Karpas-422 (cell line): ENCODE measurements at regions not wholly inside any gene's neighbourhood (a gene's known extent, or its start where the extent isn't known, plus 50 kb on each side); places are given as distances from the start of the nearest gene placed in this dataset.
"Not testable (repeated sequence)": the region's sequence is repeated elsewhere in the genome, so short reads cannot be mapped to it uniquely, and the experiment has no call there.

Experiments used
- DNase-seq: peaks from one replicate; pipeline ENCODE4 v3.0.0-alpha.2; 2015
- H2AFZ ChIP-seq: fragments of 200-600 bp; sonication (generic); 2 replicates; pipeline ENCODE4 v1.6.1; 2014; ENCODE audit warnings: antibody characterized with exemption, low read length, mixed read lengths
- H3K27ac ChIP-seq: fragments of 200-600 bp; sonication (generic); 2 replicates; pipeline ENCODE4 v1.5.1; 2014; ENCODE audit warnings: mild to moderate bottlenecking, low read length, moderate library complexity
- H3K27me3 ChIP-seq: fragments of 200-600 bp; sonication (generic); 2 replicates; pipeline ENCODE4 v1.6.1; 2014; ENCODE audit warnings: low read length, mixed read lengths
- H3K36me3 ChIP-seq: fragments of 200-600 bp; sonication (generic); 2 replicates; pipeline ENCODE4 v1.6.1; 2014; ENCODE audit warnings: low read length, mixed read lengths; ENCODE audit not compliant: insufficient read depth
- H3K4me1 ChIP-seq: fragments of 200-600 bp; sonication (generic); 2 replicates; pipeline ENCODE4 v1.6.1; 2014; ENCODE audit warnings: mild to moderate bottlenecking, low read length, mixed read lengths
- H3K4me2 ChIP-seq: fragments of 200-600 bp; sonication (generic); 2 replicates; pipeline ENCODE4 v1.6.1; 2014; ENCODE audit warnings: low read length, low read depth, mild to moderate bottlenecking; ENCODE audit not compliant: poor library complexity, severe bottlenecking
- H3K4me3 ChIP-seq: fragments of 200-600 bp; sonication (generic); 2 replicates; pipeline ENCODE4 v1.5.1; 2014; ENCODE audit warnings: mild to moderate bottlenecking, antibody characterized with exemption, low read length, mixed read lengths
- H3K79me2 ChIP-seq: fragments of 200-600 bp; sonication (generic); 2 replicates; pipeline ENCODE4 v1.6.1; 2014; ENCODE audit warnings: mild to moderate bottlenecking, low read length, mixed read lengths
- H3K9ac ChIP-seq: fragments of 200-600 bp; sonication (generic); 2 replicates; pipeline ENCODE4 v1.6.0; 2014; ENCODE audit warnings: low read length
- H3K9me2 ChIP-seq: fragments of 200-600 bp; sonication (generic), shearing (Covaris generic); replicated peaks from 2 replicates; pipeline ENCODE4 v1.6.0; 2014; ENCODE audit warnings: mild to moderate bottlenecking, low read length, moderate library complexity; ENCODE audit not compliant: insufficient read depth
- H3K9me3 ChIP-seq: fragments of 300-700, 200-600 bp; sonication (generic); 2 replicates; pipeline ENCODE4 v1.6.1; 2014; ENCODE audit warnings: low read length, mixed read lengths
- H4K20me1 ChIP-seq: fragments of 200-600 bp; sonication (generic); 2 replicates; pipeline ENCODE4 v1.6.1; 2014; ENCODE audit warnings: mild to moderate bottlenecking, antibody characterized with exemption, low read length, low read depth; ENCODE audit not compliant: insufficient read depth

GRCh38 chr16:60127196-60127595, 1393.1 kb upstream of the GOT2 start:
- H3K79me2 ChIP-seq = no peaks in the 10 kb centered on the region
- no peaks in the 10 kb centered on the region for H3K27me3 ChIP-seq
- H3K9ac ChIP-seq = no peak overlapping the region
- no peak overlapping the region for H3K4me2 ChIP-seq
- H3K4me3 ChIP-seq = no peak overlapping the region
- no peak for DNase-seq
- H3K9me3 ChIP-seq = peaks cover 16% of the 10 kb centered on the region
- no peaks in the 10 kb centered on the region for H4K20me1 ChIP-seq
- H3K36me3 ChIP-seq = no peaks in the 10 kb centered on the region
- no peaks in the 10 kb centered on the region for H3K4me1 ChIP-seq
- H2AFZ ChIP-seq = no peak overlapping the region
- H3K27ac ChIP-seq = no peak overlapping the region
- no peaks in the 10 kb centered on the region for H3K9me2 ChIP-seq

- not testable (repeated sequence) for H3K4me3 ChIP-seq, H3K4me2 ChIP-seq, H3K36me3 ChIP-seq, H4K20me1 ChIP-seq, H3K27me3 ChIP-seq, DNase-seq, H3K79me2 ChIP-seq, H3K27ac ChIP-seq, H3K4me1 ChIP-seq, H3K9me2 ChIP-seq, H3K9ac ChIP-seq, H2AFZ ChIP-seq
- H3K9me3 ChIP-seq = peaks cover 16% of the 10 kb centered on the region
Measured at GRCh38 chr16:60126115-60126514, 1392.0 kb upstream of the GOT2 start.

- Histone ChIP-seq H3K9me3 (peaks cover 15% of the 10 kb centered on the region), H3K9ac (no peak overlapping the region), H2AFZ (no peak overlapping the region), H3K27ac (no peak overlapping the region), H3K4me3 (no peak overlapping the region), H3K36me3 (no peaks in the 10 kb centered on the region), H3K4me2 (no peak overlapping the region), H3K9me2 (no peaks in the 10 kb centered on the region), H3K4me1 (no peaks in the 10 kb centered on the region), H4K20me1 (no peaks in the 10 kb centered on the region), H3K27me3 (no peaks in the 10 kb centered on the region), H3K79me2 (no peaks in the 10 kb centered on the region)
- no peak for DNase-seq
Measured at GRCh38 chr16:60123392-60124023, 1389.4 kb upstream of the GOT2 start.

- Histone ChIP-seq H3K79me2 (no peaks in the 10 kb centered on the region), H3K9me3 (peaks cover 8% of the 10 kb centered on the region), H3K27me3 (no peaks in the 10 kb centered on the region), H4K20me1 (no peaks in the 10 kb centered on the region), H3K4me2 (no peak overlapping the region), H3K9ac (no peak overlapping the region), H3K36me3 (no peaks in the 10 kb centered on the region), H3K9me2 (no peaks in the 10 kb centered on the region), H3K4me3 (no peak overlapping the region), H3K27ac (no peak overlapping the region), H3K4me1 (no peaks in the 10 kb centered on the region), H2AFZ (no peak overlapping the region)
- no peak for DNase-seq
Measured at GRCh38 chr16:60120586-60120985, 1386.5 kb upstream of the GOT2 start.

GRCh38 chr16:60110531-60110930, 1376.4 kb upstream of the GOT2 start:
- H3K79me2 ChIP-seq = no peaks in the 10 kb centered on the region
- no peak overlapping the region for H2AFZ ChIP-seq
- no peaks in the 10 kb centered on the region for H3K9me2 ChIP-seq
- H3K4me1 ChIP-seq = no peaks in the 10 kb centered on the region
- no peaks in the 10 kb centered on the region for H3K36me3 ChIP-seq
- H3K27ac ChIP-seq = no peak overlapping the region
- no peak for DNase-seq
- no peaks in the 10 kb centered on the region for H3K27me3 ChIP-seq
- no peak overlapping the region for H3K4me2 ChIP-seq
- no peak overlapping the region for H3K4me3 ChIP-seq
- no peaks in the 10 kb centered on the region for H4K20me1 ChIP-seq
- H3K9ac ChIP-seq = no peak overlapping the region
- peaks cover 13% of the 10 kb centered on the region for H3K9me3 ChIP-seq

- no peak overlapping the region for H3K4me3 ChIP-seq
- no peaks in the 10 kb centered on the region for H4K20me1 ChIP-seq
- no peak overlapping the region for H3K27ac ChIP-seq
- H3K79me2 ChIP-seq = no peaks in the 10 kb centered on the region
- DNase-seq = no peak
- no peaks in the 10 kb centered on the region for H3K36me3 ChIP-seq
- no peaks in the 10 kb centered on the region for H3K9me2 ChIP-seq
- no peak overlapping the region for H3K4me2 ChIP-seq
- no peak overlapping the region for H2AFZ ChIP-seq
- no peak overlapping the region for H3K9ac ChIP-seq
- peaks cover 14% of the 10 kb centered on the region for H3K9me3 ChIP-seq
- H3K4me1 ChIP-seq = no peaks in the 10 kb centered on the region
- H3K27me3 ChIP-seq = no peaks in the 10 kb centered on the region
Measured at GRCh38 chr16:60107871-60108270, 1373.8 kb upstream of the GOT2 start.

- H3K79me2 ChIP-seq = no peaks in the 10 kb centered on the region
- H3K36me3 ChIP-seq = no peaks in the 10 kb centered on the region
- no peak overlapping the region for H3K4me3 ChIP-seq
- no peaks in the 10 kb centered on the region for H3K9me2 ChIP-seq
- peaks cover 14% of the 10 kb centered on the region for H3K9me3 ChIP-seq
- no peak overlapping the region for H3K9ac ChIP-seq
- no peaks in the 10 kb centered on the region for H4K20me1 ChIP-seq
- no peak overlapping the region for H2AFZ ChIP-seq
- H3K27ac ChIP-seq = no peak overlapping the region
- H3K4me2 ChIP-seq = no peak overlapping the region
- H3K27me3 ChIP-seq = no peaks in the 10 kb centered on the region
- no peaks in the 10 kb centered on the region for H3K4me1 ChIP-seq
- no peak for DNase-seq
Measured at GRCh38 chr16:60107437-60107836, 1373.3 kb upstream of the GOT2 start.

- Histone ChIP-seq H3K36me3 (no peaks in the 10 kb centered on the region), H3K4me2 (no peak overlapping the region), H4K20me1 (no peaks in the 10 kb centered on the region), H3K4me1 (no peaks in the 10 kb centered on the region), H3K9me3 (peaks cover 29% of the 10 kb centered on the region), H2AFZ (no peak overlapping the region), H3K9me2 (no peaks in the 10 kb centered on the region), H3K27me3 (no peaks in the 10 kb centered on the region), H3K9ac (no peak overlapping the region), H3K4me3 (no peak overlapping the region), H3K79me2 (no peaks in the 10 kb centered on the region), H3K27ac (no peak overlapping the region)
- no peak for DNase-seq
Measured at GRCh38 chr16:60100371-60100770, 1366.3 kb upstream of the GOT2 start.

GRCh38 chr16:60091529-60091928, 1357.4 kb upstream of the GOT2 start:
- H3K36me3 ChIP-seq = no peaks in the 10 kb centered on the region
- H3K4me1 ChIP-seq = no peaks in the 10 kb centered on the region
- H3K9ac ChIP-seq = no peak overlapping the region
- no peak overlapping the region for H3K27ac ChIP-seq
- no peak overlapping the region for H3K4me3 ChIP-seq
- H4K20me1 ChIP-seq = no peaks in the 10 kb centered on the region
- no peaks in the 10 kb centered on the region for H3K27me3 ChIP-seq
- no peak overlapping the region for H2AFZ ChIP-seq
- no peaks in the 10 kb centered on the region for H3K9me2 ChIP-seq
- H3K9me3 ChIP-seq = peaks cover 15% of the 10 kb centered on the region
- no peak overlapping the region for H3K4me2 ChIP-seq
- no peak for DNase-seq
- H3K79me2 ChIP-seq = no peaks in the 10 kb centered on the region
